Middle frontal gyrus (tissue), 1 donor: ENCODE measurements at regions not wholly inside any gene's neighbourhood (a gene's known extent, or its start where the extent isn't known, plus 50 kb on each side); places are given as distances from the start of the nearest gene placed in this dataset.

Source experiments
- DNase-seq: peaks from one replicate; pipeline ENCODE4 v3.0.0-alpha.2; 2015; ENCODE audit warnings: low spot score; ENCODE audit errors: extremely low spot score

- DNase-seq, result no peak
Observed at GRCh38 chr11:92698742-92699141, 270.7 kb upstream of the MTNR1B start.

GRCh38 chr11:92702037-92702804 lies 267.2 kb upstream of the MTNR1B start:
- no peak for DNase-seq

- DNase-seq, result no peak
Observed at GRCh38 chr11:92702805-92703448, 266.5 kb upstream of the MTNR1B start.

GRCh38 chr11:92703449-92703830 lies 266.0 kb upstream of the MTNR1B start:
- DNase-seq, result no peak

GRCh38 chr11:92707173-92707619 lies 262.3 kb upstream of the MTNR1B start:
- no peak for DNase-seq

GRCh38 chr11:92707665-92708064 lies 261.8 kb upstream of the MTNR1B start:
- DNase-seq, result no peak

GRCh38 chr11:92709329-92709728 lies 260.1 kb upstream of the MTNR1B start:
- no peak for DNase-seq

GRCh38 chr11:92711926-92712325 lies 257.5 kb upstream of the MTNR1B start:
- DNase-seq, result no peak

- DNase-seq, result no peak
Observed at GRCh38 chr11:92714111-92714510, 255.3 kb upstream of the MTNR1B start.

GRCh38 chr11:92717240-92717639 lies 252.2 kb upstream of the MTNR1B start:
- DNase-seq, result no peak

GRCh38 chr11:92720385-92720784 lies 249.1 kb upstream of the MTNR1B start:
- no peak for DNase-seq

- no peak for DNase-seq
Observed at GRCh38 chr11:92725352-92725751, 244.1 kb upstream of the MTNR1B start.

- DNase-seq, result no peak
Observed at GRCh38 chr11:92727123-92727522, 242.3 kb upstream of the MTNR1B start.

GRCh38 chr11:92727769-92728168 lies 241.7 kb upstream of the MTNR1B start:
- DNase-seq, result no peak

GRCh38 chr11:92728628-92729027 lies 240.8 kb upstream of the MTNR1B start:
- DNase-seq, result no peak

GRCh38 chr11:92735039-92735438 lies 234.4 kb upstream of the MTNR1B start:
- no peak for DNase-seq

GRCh38 chr11:92738276-92738675 lies 231.2 kb upstream of the MTNR1B start:
- DNase-seq, result no peak

- DNase-seq, result no peak
Observed at GRCh38 chr11:92739041-92739440, 230.4 kb upstream of the MTNR1B start.

GRCh38 chr11:92739491-92739890 lies 230.0 kb upstream of the MTNR1B start:
- DNase-seq, result no peak

- DNase-seq, result no peak
Observed at GRCh38 chr11:92740276-92740675, 229.2 kb upstream of the MTNR1B start.

GRCh38 chr11:92744929-92745585 lies 224.4 kb upstream of the MTNR1B start:
- no peak for DNase-seq

GRCh38 chr11:92750794-92751193 lies 218.7 kb upstream of the MTNR1B start:
- no peak for DNase-seq
